ENCODE measurements at regions not wholly inside any gene's neighbourhood (a gene's known extent, or its start where the extent isn't known, plus 50 kb on each side); places are given as distances from the start of the nearest gene placed in this dataset.

DNA sequence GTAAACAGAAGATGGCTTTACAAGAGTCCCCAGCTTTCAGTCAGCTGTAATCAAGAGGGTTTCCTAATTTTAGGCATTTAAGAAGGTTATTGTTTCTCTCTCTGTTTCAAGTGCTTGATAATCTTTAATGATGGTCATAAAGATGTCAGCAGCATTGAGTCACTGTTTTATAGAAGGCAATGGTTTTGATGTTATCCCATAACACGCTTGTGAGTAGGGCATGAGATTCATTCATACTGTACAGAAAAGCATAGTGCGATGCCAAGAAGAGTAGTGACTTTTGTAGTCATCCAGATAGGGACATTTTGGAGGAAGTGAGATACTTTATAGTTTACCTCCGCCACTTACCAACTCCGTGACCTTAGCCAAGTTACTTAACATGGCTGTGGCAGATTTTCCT, 364.2 kb upstream of the SLC10A2 start:
- H3K36me3 Mint-ChIP-seq: no peaks in the 10 kb centered on the region
- H3K9me3 Mint-ChIP-seq: peaks cover 4 to 5% of the 10 kb centered on the region in 2 donors
- ATAC-seq (replicated peaks) (no peak), DNase-seq (no peak)
- no peaks in the 10 kb centered on the region for H3K4me1 Mint-ChIP-seq
- H3K27me3 Mint-ChIP-seq: no peaks in the 10 kb centered on the region
- no peak overlapping the region for H3K27ac Mint-ChIP-seq
- no peak overlapping the region for H3K4me3 Mint-ChIP-seq

- H3K27me3 Mint-ChIP-seq: no peaks in the 10 kb centered on the region
- no peaks in the 10 kb centered on the region for H3K36me3 Mint-ChIP-seq
- no peaks in the 10 kb centered on the region for H3K4me1 Mint-ChIP-seq
- H3K4me3 Mint-ChIP-seq: no peak overlapping the region
- ATAC-seq (replicated peaks) (no peak), DNase-seq (no peak)
- no peak overlapping the region for H3K27ac Mint-ChIP-seq
- H3K9me3 Mint-ChIP-seq: no peaks in the 10 kb centered on the region
Observed at GRCh38 chr13:103410002-103410401, 343.8 kb upstream of the SLC10A2 start.

DNA sequence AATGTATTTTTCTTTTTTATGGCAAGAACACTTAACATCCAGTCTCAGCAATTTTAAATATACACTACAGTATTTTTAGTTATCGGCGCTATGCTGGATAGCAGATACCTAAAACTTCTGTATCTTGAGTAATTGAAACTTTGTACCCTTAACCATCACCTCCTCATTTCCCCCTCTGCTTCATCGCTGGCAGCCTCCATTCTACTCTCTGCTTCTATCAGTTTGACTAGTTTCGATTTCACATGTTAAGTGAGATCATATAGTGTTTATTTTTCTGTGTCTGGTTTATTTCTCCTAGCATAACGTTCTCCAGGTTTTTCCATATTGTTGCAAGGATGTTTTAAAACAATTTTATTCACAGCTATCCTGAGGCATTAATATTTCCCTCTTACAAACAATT, 340.8 kb upstream of the SLC10A2 start:
- Mint-ChIP-seq H3K27me3 (no peaks in the 10 kb centered on the region), H3K4me1 (no peaks in the 10 kb centered on the region), H3K9me3 (no peaks in the 10 kb centered on the region), H3K4me3 (no peak overlapping the region), H3K36me3 (no peaks in the 10 kb centered on the region), H3K27ac (no peak overlapping the region)
- ATAC-seq (replicated peaks): no peak
- no peak for DNase-seq

DNA sequence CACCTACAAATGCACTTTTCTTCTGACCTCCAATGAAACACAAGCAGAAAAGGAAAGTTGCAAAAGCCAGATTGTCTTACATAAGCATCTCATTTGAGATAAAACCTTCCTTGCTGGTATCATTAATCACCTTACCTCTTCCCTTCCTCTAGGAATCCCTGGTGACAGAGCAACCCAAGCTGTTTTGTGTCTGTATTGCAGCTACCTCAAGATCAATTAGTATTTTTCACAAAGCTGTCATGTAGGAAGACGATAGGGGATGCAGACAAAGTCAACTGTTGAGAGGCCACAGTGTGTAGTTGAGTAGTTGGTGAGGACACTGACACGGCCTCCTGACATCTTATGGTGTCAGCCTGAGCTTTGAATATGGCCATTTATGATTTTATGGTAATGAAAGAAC, 339.1 kb upstream of the SLC10A2 start:
- H3K9me3 Mint-ChIP-seq: no peaks in the 10 kb centered on the region
- H3K4me3 Mint-ChIP-seq: no peak overlapping the region
- peak in 1 of 2 donors; percentile 16 for ATAC-seq (replicated peaks)
- DNase-seq: no peak
- H3K27me3 Mint-ChIP-seq: no peaks in the 10 kb centered on the region
- H3K27ac Mint-ChIP-seq: no peak overlapping the region
- no peaks in the 10 kb centered on the region for H3K4me1 Mint-ChIP-seq
- H3K36me3 Mint-ChIP-seq: no peaks in the 10 kb centered on the region

DNA sequence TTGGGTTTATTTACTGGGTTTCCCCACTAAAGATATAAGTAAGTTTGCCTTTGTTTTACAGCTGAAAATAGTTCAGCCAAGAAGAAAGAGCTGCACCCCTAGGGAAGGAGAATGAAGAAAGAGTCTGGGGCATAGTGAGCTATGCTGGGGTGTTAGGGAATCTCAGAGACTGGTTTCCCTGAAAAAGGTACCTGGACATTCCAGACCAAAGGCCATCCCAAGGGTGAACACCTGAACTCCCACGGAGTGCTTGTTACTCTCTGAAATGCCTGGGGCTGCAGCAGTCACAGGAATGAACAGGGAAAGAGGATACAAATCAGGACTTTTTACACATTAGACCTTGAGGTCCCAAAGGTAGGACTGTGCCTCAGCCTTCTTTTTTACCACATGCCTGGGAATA, 337.6 kb upstream of the SLC10A2 start:
- Mint-ChIP-seq H3K4me1 (no peaks in the 10 kb centered on the region), H3K9me3 (no peaks in the 10 kb centered on the region), H3K27ac (no peak overlapping the region), H3K36me3 (no peaks in the 10 kb centered on the region), H3K4me3 (no peak overlapping the region), H3K27me3 (no peaks in the 10 kb centered on the region)
- ATAC-seq (replicated peaks) (no peak), DNase-seq (no peak)

GRCh38 chr13:103403148-103403740, 337.0 kb upstream of the SLC10A2 start:
- no peaks in the 10 kb centered on the region for H3K9me3 Mint-ChIP-seq
- no peak for DNase-seq
- H3K36me3 Mint-ChIP-seq: no peaks in the 10 kb centered on the region
- no peaks in the 10 kb centered on the region for H3K27me3 Mint-ChIP-seq
- no peak for ATAC-seq (replicated peaks)
- no peak overlapping the region for H3K4me3 Mint-ChIP-seq
- H3K27ac Mint-ChIP-seq: no peak overlapping the region
- H3K4me1 Mint-ChIP-seq: no peaks in the 10 kb centered on the region

DNA sequence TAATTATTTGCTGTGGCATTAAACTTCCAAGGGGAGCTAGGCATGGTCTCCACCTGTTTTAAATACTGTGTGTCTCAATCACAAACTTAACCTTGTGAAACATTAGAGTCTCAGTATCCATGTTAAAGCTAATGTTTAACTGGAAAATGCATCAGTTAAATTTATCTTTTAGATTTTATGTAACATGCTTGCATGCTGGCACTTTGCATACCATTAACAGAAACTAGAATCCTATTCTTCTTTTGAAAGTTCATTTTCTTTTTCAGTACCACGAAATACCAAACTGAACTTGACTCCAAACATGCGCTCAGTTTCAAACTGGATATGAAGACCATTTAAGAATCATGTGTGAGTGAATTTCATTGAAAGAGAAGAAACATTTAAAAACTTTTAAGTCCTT, 328.9 kb upstream of the SLC10A2 start:
- ATAC-seq (replicated peaks) (no peak), DNase-seq (no peak)
- H3K9me3 Mint-ChIP-seq: peaks cover 0 to 3% of the 10 kb centered on the region in 2 donors
- no peaks in the 10 kb centered on the region for H3K27me3 Mint-ChIP-seq
- no peaks in the 10 kb centered on the region for H3K36me3 Mint-ChIP-seq
- H3K4me3 Mint-ChIP-seq: no peak overlapping the region
- no peaks in the 10 kb centered on the region for H3K4me1 Mint-ChIP-seq
- H3K27ac Mint-ChIP-seq: no peak overlapping the region

- H3K9me3 Mint-ChIP-seq: peaks cover 0 to 3% of the 10 kb centered on the region in 2 donors
- DNase-seq: no peak
- no peak for ATAC-seq (replicated peaks)
- no peak overlapping the region for H3K4me3 Mint-ChIP-seq
- no peaks in the 10 kb centered on the region for H3K36me3 Mint-ChIP-seq
- no peak overlapping the region for H3K27ac Mint-ChIP-seq
- H3K4me1 Mint-ChIP-seq: no peaks in the 10 kb centered on the region
- H3K27me3 Mint-ChIP-seq: no peaks in the 10 kb centered on the region
Observed at GRCh38 chr13:103394618-103395017, 328.4 kb upstream of the SLC10A2 start.

DNA sequence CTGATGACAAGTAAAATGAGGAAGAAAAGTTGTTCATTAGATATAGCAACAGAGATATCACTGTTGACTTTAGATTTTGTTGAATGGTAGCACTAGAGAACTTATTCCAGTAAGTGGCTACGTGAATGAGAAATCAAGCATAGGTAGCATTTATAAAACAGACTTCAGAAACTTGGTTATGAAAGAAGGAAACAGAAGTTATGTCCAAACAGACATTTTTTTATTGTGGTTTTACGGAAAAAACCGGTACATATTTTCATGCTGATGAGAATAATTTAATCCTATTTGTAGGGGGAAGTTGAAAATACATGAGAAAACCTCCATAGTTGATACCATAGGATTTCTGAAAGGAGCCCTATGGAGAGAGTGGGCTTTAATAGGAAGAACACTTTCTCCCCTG, 325.7 kb upstream of the SLC10A2 start:
- no peak for ATAC-seq (replicated peaks)
- DNase-seq: no peak
- no peaks in the 10 kb centered on the region for H3K27me3 Mint-ChIP-seq
- H3K9me3 Mint-ChIP-seq: no peaks in the 10 kb centered on the region
- no peaks in the 10 kb centered on the region for H3K36me3 Mint-ChIP-seq
- no peaks in the 10 kb centered on the region for H3K4me1 Mint-ChIP-seq
- no peak overlapping the region for H3K27ac Mint-ChIP-seq
- no peak overlapping the region for H3K4me3 Mint-ChIP-seq

DNA sequence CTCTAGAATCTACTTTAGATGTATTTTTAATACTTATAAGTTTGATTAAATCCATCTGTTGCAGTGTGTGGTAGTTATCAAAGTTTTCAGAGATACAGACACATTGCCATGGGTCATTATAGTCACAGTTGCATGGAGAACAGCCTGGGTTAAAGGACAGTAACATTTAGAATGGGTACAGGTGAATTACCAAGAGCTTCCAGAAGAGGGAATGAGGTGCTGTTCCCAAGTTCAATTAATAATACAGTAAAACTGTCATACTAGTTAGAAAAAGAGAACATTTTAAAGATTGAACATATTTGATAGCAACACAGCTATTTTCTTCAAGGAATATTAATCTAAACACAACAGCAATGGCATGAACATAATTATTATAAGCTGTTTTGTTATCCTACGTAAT, 322.6 kb upstream of the SLC10A2 start:
- DNase-seq: no peak
- ATAC-seq (replicated peaks): no peak
- Mint-ChIP-seq H3K27ac (no peak overlapping the region), H3K36me3 (no peaks in the 10 kb centered on the region), H3K9me3 (no peaks in the 10 kb centered on the region), H3K4me1 (no peaks in the 10 kb centered on the region), H3K4me3 (no peak overlapping the region), H3K27me3 (no peaks in the 10 kb centered on the region)

- DNase-seq: no peak
- Mint-ChIP-seq H3K4me3 (no peak overlapping the region), H3K36me3 (no peaks in the 10 kb centered on the region), H3K9me3 (peaks cover 4 to 6% of the 10 kb centered on the region in 2 donors), H3K4me1 (no peaks in the 10 kb centered on the region), H3K27me3 (no peaks in the 10 kb centered on the region), H3K27ac (no peak overlapping the region)
- ATAC-seq (replicated peaks): no peak
Observed at GRCh38 chr13:103386341-103386740, 320.1 kb upstream of the SLC10A2 start.

GRCh38 chr13:103373916-103374315, 307.7 kb upstream of the SLC10A2 start:
- peaks cover 5 to 6% of the 10 kb centered on the region in 2 donors for H3K9me3 Mint-ChIP-seq
- H3K36me3 Mint-ChIP-seq: no peaks in the 10 kb centered on the region
- no peaks in the 10 kb centered on the region for H3K27me3 Mint-ChIP-seq
- no peaks in the 10 kb centered on the region for H3K4me1 Mint-ChIP-seq
- no peak overlapping the region for H3K27ac Mint-ChIP-seq
- no peak for ATAC-seq (replicated peaks)
- DNase-seq: no peak
- H3K4me3 Mint-ChIP-seq: no peak overlapping the region

DNA sequence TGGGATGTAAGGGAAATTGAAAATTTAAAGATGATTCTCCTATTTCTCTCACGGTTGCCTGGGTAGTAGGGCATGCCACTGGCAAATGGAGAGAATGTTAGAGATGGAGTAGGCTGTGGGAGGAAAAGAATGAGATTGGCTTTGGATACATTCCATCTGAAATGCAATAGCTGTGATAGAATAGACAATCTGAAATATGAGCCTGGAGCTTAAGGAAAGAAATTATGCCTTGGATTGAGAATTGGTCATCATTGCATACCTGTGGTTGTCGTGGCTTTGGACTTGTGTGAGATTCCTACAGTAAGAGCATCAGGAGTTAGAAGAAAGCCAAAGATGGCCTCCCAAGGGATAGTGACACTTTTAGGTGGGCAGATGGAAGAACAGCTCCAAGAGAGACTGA, 305.1 kb upstream of the SLC10A2 start:
- no peaks in the 10 kb centered on the region for H3K36me3 Mint-ChIP-seq
- H3K9me3 Mint-ChIP-seq: no peaks in the 10 kb centered on the region
- ATAC-seq (replicated peaks) (no peak), DNase-seq (no peak)
- H3K4me1 Mint-ChIP-seq: no peaks in the 10 kb centered on the region
- no peak overlapping the region for H3K4me3 Mint-ChIP-seq
- no peak overlapping the region for H3K27ac Mint-ChIP-seq
- H3K27me3 Mint-ChIP-seq: no peaks in the 10 kb centered on the region

- Mint-ChIP-seq H3K4me1 (no peaks in the 10 kb centered on the region), H3K27ac (no peak overlapping the region), H3K36me3 (no peaks in the 10 kb centered on the region), H3K9me3 (no peaks in the 10 kb centered on the region), H3K27me3 (no peaks in the 10 kb centered on the region), H3K4me3 (no peak overlapping the region)
- ATAC-seq (replicated peaks) (no peak), DNase-seq (no peak)
Observed at GRCh38 chr13:103370790-103371189, 304.6 kb upstream of the SLC10A2 start.

DNA sequence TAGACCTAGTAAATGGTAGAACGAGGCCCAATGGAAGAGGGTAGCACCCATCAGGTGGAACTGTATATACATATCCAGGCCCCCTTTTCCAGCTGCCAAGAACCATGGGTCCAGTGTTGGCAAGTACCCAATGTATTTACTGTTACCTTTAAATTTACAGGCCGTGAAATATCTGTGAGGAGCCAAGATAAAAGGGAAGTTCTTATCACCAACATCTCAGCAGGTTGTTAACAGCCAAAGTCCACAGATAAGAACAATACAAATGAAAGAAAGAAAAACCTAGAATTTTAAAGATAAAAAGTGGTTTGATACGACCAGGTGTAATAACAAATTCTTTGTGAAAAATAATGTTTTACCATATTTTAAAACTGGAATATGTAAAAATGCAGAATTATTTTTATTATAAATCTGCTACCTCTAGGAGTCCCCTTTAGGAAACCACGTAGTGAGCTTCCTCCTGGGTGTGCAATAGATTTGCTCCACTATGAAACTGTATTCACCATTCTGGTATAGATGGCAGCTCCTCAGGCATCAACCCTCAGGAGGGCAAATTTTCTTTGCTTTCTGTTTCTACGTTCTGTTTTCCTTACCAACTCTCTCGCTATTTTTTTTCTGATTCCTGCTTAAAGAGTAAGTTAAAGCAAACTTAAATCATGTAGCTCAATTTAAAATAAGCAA, 292.2 kb upstream of the SLC10A2 start:
- no peak for DNase-seq
- Mint-ChIP-seq H3K4me1 (no peaks in the 10 kb centered on the region), H3K4me3 (no peak overlapping the region), H3K27me3 (no peaks in the 10 kb centered on the region), H3K9me3 (peaks cover 0 to 2% of the 10 kb centered on the region in 2 donors), H3K27ac (no peak overlapping the region), H3K36me3 (no peaks in the 10 kb centered on the region)
- no peak for ATAC-seq (replicated peaks)
